LoVo (cell line): ENCODE measurements at regions not wholly inside any gene's neighbourhood (a gene's known extent, or its start where the extent isn't known, plus 50 kb on each side); places are given as distances from the start of the nearest gene placed in this dataset.

Experiments
- DNase-seq: peaks from one replicate; pipeline ENCODE4 v3.0.0-alpha.2; 2016; ENCODE audit warnings: low spot score

GRCh38 chr15:38972831-38973230, 408.2 kb upstream of the RASGRP1 start:
- DNase-seq = no peak

DNA sequence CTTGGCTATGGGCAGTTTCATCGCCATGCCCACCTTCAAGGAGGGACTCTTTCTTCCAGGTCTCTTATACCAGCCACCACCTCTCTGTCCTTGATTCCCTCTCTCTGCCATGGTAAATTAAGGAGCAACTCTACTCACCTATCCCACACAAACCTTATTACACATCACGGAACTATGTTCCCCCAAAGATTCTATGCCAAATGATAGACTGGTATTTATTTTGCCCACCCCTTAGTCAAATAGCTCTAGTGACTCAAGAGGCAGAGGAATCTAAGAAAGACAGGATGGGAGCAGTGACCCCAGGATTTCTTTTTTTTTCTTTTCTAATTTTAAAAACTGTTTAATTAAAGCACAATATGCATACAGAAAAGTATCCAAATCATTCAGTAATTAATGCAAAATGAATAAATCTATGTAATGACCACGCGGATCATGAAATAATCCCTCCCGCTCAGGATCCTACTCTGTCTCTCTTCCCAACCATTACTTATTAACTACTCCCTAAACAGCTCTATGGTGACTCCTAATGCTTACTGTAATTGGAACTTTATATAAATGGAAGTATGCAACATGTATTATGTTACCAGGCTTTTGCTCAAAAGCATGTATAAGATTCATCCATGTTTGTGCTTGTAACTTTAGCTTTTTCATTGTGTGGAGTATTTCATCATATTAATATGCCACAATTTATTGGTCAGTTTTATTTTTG, 410.8 kb upstream of the RASGRP1 start:
- DNase-seq = no peak

- DNase-seq = peak; percentile 43
Observed at GRCh38 chr15:38991126-38991525, 426.5 kb upstream of the RASGRP1 start.

DNA sequence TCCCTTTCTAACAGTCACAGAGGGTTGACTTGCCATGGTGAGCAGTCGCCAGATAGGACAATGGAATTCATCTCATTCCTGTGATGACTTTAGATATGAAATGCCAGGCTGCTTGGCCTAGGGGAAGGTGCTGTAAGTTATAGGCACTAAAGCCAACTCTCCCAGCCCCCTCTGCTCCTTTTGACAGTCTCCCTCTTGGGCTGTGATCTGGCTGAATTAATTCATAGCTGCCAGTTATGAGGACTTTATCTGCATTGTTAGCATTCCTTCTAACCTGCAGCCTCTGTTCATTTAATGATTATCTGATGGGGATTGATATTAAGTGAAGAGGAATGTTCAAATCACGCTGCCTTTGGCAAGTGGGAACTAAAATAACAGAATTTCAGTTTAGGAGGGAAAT, 427.1 kb upstream of the RASGRP1 start:
- no peak for DNase-seq

GRCh38 chr15:38992506-38992905, 427.9 kb upstream of the RASGRP1 start:
- DNase-seq = no peak

DNA sequence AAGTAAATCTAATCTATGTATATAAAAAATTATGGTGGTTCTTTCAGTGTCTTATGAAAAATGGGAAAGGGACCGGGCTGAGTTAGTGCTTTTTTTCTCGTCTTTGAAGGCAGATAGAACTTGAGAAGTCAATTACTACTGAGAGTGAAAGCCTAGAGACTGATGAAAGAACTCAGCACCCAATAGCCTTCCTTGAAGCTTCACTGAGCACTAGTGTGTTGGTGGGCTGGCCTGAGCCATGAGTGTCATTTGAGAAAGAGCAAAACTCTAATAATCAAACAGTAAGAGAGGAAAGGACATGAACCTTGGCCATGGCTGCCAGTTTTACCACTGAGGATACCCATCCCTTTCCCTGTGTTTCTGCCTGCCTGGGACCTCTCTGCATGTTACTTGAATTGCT, 428.3 kb upstream of the RASGRP1 start:
- no peak for DNase-seq

- DNase-seq = no peak
Observed at GRCh38 chr15:38994310-38994709, 429.7 kb upstream of the RASGRP1 start.

DNA sequence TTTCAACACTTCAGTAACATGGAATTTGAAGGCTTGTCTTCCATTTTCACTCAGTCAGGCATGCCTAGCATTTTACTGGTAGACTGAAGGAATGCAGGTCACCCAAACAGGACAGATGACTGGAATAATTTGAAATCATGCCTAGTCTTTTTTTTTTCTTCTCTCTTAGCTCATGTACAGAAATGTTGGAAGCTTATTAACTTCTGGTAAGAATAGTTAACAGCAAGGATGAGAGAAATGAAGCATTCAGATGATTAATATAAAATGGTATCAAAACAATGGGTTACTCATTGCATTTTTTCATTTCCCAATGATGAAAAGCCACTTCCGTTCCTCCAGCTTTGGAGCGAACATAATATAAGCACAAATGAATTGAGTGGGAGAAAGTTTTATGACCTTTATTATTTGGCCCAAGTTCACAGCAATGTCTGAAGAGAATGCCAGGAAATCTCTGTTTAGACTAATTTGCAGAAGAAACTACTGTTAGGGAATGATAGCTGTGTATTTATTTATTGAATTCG, 431.6 kb upstream of the RASGRP1 start:
- no peak for DNase-seq

- no peak for DNase-seq
Observed at GRCh38 chr15:38997841-38998240, 433.2 kb upstream of the RASGRP1 start.

DNA sequence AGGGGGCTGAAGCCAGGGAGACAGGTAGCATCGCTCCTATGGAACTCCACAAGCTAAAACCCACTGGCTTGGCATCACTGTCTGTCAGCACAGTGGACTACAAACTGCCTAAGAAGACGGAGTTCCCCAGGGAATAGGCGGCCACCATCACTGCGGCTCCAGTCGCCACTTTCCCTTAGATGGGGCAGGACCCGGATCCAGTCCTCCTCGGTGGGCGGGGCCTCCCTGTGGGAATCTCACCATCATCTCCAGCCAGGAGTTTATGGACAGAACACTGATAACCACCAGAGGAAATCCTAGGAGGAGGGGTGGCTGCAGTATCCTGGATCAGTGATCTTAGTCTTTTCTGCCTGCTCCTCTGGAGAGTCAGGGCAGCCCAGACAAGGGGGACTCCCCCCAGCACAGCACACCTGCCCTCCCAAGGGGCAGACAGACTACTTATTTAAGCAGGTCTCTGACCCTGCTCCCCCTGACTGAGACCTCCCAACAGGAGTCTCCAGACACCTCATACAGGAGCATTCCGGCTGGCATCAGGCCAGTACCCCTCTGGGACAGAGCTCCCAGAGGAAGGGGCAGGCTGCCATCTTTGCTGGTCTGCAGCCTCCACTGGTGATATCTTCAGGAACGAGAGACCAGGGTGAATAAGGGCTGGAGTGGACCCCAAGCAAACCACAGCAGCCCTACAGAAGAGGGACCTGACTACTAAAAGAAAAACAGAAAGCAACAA, 435.6 kb upstream of the RASGRP1 start:
- no peak for DNase-seq

DNA sequence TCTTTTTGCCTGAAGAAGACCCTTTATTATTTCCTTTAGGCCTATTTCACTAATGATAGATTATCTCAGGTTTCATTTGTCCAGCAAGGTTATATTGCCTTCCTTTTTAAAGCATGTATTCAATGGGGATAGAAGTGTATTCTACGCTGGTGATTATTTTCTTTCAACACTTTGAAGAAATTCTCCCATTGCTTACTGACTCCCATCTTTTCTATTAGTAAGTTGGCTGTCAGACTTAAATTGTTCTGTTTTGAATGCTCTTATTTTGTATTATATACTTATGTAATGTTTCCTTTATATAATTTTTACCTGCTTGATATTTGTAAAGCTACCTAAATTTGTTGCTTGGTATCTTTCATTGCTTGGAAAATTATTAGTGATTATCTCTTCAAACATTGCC, 445.1 kb upstream of the RASGRP1 start:
- no peak for DNase-seq

DNA sequence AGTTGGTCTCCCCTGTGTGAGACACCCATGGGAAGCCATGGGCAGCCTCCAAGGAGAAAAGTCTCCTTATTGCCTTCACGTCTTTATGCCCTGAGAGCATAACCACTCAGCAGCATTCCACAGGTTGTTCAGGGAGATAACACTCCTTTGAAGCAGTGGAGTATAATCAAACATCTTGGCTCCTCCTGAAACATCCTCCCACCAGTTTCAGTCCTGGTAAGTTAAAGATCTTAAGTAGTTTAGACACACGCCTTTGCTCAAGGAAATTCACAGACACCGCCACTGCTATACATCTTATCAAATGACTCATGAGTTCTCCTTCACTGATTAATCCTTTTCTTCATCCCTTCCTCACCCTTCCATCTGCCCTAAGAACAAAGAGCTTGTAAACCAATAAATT, 446.5 kb upstream of the RASGRP1 start:
- DNase-seq = peak; percentile 12

- no peak for DNase-seq
Observed at GRCh38 chr15:39013262-39013661, 448.6 kb upstream of the RASGRP1 start.

GRCh38 chr15:39014682-39015081, 450.1 kb upstream of the RASGRP1 start:
- no peak for DNase-seq

- DNase-seq = peak; percentile 18
Observed at GRCh38 chr15:39016706-39017105, 452.1 kb upstream of the RASGRP1 start.

DNA sequence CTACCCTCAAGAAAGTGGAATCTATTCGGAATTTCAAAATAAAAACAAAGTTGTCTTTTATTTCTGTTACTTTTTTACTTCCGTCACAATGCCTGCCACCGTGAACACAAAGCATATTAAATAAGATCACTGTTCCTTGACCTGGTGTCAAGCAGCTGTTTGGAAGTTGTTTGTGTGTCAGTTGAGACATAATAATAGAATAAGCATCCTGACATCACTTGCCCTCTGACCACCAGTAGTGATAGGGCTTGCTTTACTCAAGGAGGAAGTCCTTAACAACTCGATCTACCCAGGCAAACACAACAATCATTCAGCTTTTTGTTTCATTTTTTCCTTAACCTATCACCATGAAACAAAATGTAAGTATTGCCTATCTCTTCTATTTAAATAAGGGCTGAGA, 454.4 kb upstream of the RASGRP1 start:
- no peak for DNase-seq

DNA sequence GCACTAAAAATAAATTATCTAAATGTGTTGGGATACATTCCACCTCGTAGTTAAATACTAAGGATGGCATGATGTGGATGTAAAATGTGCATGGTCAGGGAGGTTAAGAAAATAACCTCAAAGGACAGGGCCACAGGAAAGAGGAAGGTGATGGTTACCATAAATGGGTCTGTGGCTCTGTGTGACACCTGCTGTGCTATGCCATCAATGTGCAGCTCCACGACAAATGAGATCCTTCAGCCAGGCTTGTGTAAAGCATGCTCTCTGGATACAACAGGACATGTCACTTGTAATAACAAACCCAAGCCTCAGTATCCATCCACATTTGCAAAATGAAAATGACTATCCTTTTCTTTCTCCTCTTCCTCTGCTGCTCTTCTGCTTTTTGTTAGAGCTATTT, 456.7 kb upstream of the RASGRP1 start:
- no peak for DNase-seq

DNA sequence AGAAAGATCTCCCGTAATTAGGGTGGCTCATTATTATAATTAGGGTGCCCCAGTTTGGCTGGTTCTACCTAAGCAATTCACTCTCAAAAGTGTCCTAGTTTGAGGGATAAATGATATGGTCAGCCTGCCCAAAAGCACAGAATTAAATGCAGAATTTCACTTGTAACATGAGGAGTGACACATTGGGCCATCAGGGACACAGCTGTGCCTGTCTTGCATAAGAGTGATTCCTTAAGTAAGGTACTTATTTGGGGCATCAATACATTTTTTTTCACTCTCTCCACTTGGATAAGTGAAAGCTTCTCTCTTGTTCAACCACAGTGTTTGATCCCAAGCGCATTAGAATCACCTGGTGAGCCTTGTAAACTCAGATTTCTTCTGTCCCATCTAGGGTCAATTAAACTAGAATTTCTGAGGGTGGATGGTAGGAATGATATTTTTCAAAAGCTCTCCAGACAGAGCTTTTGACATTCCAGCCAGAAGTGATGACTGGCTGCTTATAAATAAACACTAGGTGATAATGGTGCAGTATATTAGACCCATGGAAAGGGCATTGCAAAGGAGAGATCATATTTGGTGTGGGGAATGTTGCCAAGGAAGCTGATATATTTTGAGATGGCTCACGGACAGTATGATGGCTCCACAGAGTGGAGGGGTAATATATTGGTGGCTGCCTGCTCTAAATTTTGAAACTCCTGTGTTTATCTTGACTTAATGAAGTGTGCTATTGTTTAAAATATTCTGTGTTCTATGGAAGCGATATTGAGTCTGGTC, 458.1 kb upstream of the RASGRP1 start:
- DNase-seq = no peak

- no peak for DNase-seq
Observed at GRCh38 chr15:39025321-39025720, 460.7 kb upstream of the RASGRP1 start.

DNA sequence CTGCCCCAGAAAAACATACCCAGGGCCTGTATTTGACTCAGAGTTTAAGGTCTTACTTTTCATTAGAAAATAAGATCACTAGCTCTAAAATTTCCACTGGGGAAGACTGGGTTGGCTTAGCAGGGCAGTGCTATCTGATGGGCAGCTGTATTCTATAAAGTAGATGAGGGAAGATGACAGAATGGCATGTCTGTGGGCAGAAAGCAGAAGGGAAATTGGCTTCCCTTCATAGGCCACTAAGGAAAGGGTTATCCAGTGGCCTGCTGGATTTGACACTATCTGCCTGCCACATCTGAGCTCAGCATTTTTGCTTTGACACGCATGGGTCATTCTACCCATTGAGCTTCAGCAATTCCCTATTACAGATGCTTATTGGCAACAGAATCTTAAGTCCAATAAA, 461.3 kb upstream of the RASGRP1 start:
- DNase-seq = no peak

GRCh38 chr15:39028069-39028468, 463.5 kb upstream of the RASGRP1 start:
- DNase-seq = no peak

GRCh38 chr15:39029741-39030140, 465.1 kb upstream of the RASGRP1 start:
- no peak for DNase-seq
